Panc1 (cell line): ENCODE measurements at regions not wholly inside any gene's neighbourhood (a gene's known extent, or its start where the extent isn't known, plus 50 kb on each side); places are given as distances from the start of the nearest gene placed in this dataset.

Experiments used
- ATAC-seq: fragments of 200-7000 bp; cut with Tn5 transposase; 2 replicates; pipeline ENCODE4 v1.9.1; 2020; ENCODE audit warnings: mild to moderate bottlenecking, moderate library complexity
- BruUV-seq: library from RNA; stranded (reverse); fragments of 400-500 nt; replicated peaks from 2 replicates; lab custom pipeline; 2021; lab: Mats Ljungman, UMichigan
- CTCF ChIA-PET: fragments of 300-600 bp; sonication (Branson Sonifier 250); formaldehyde crosslinking; loops from one replicate; lab custom pipeline; 2022; ENCODE audit warnings: antibody characterized with exemption; lab: Charles Lee
- POLR2A ChIA-PET: fragments of 300-600 bp; sonication (Branson Sonifier 250); formaldehyde crosslinking; loops from one replicate; lab custom pipeline; 2022; ENCODE audit warnings: antibody characterized with exemption; lab: Charles Lee
- DNase-seq: peaks from one replicate; pipeline ENCODE4 v3.0.0-alpha.2; 2010; ENCODE audit warnings: low read depth, low spot score
- H3K27ac ChIP-seq: 2 replicates; pipeline ENCODE4 v1.5.1; 2011; ENCODE audit warnings: mild to moderate bottlenecking, low read length, inconsistent platforms
- H3K27me3 ChIP-seq: fragments of 200-500 bp; sonication (Bioruptor generic); 2 replicates; pipeline ENCODE4 v1.6.0; 2014; ENCODE audit warnings: low read length, inconsistent platforms; ENCODE audit not compliant: control insufficient read depth, insufficient read depth
- H3K36me3 ChIP-seq: fragments of 200-500 bp; sonication (Bioruptor generic); 2 replicates; pipeline ENCODE4 v1.5.1; 2014; ENCODE audit warnings: inconsistent platforms, mild to moderate bottlenecking, low read length, moderate library complexity; ENCODE audit not compliant: control insufficient read depth, insufficient read depth
- H3K4me1 ChIP-seq: 2 replicates; pipeline ENCODE4 v1.5.1; 2011; ENCODE audit warnings: inconsistent platforms, mild to moderate bottlenecking, low read length, moderate library complexity; ENCODE audit not compliant: control insufficient read depth, insufficient read depth
- H3K4me3 ChIP-seq, 2 experiments: 2 replicates each; pipeline ENCODE4 v1.5.1; 2011 to 2012; ENCODE audit warnings: low read depth in 2 of 2, low read length in 2 of 2, mild to moderate bottlenecking in 2 of 2, inconsistent platforms in 1 of 2, moderate library complexity in 1 of 2
- H3K9me3 ChIP-seq: fragments of 200-500 bp; sonication (Bioruptor generic); 2 replicates; pipeline ENCODE4 v1.5.1; 2014; ENCODE audit warnings: low read depth, mild to moderate bottlenecking, inconsistent platforms, low read length, moderate library complexity; ENCODE audit not compliant: control insufficient read depth, insufficient read depth
- CTCF ChIP-seq: fragments of 450-650 bp; IDR thresholded peaks from 2 replicates; pipeline ENCODE4 v1.5.1; 2017; ENCODE audit warnings: mild to moderate bottlenecking
- POLR2AphosphoS5 ChIP-seq: IDR thresholded peaks from 2 replicates; pipeline ENCODE4 v1.6.1; 2012; ENCODE audit warnings: mild to moderate bottlenecking, low read depth, low read length, moderate library complexity
- SIN3A ChIP-seq: IDR thresholded peaks from 2 replicates; pipeline ENCODE4 v1.6.1; 2012; ENCODE audit warnings: low read depth, mild to moderate bottlenecking, low read length, moderate library complexity, borderline replicate concordance; ENCODE audit not compliant: insufficient read depth
- TCF7L2 ChIP-seq: IDR thresholded peaks from 2 replicates; pipeline ENCODE4 v1.6.1; 2011; ENCODE audit warnings: mild to moderate bottlenecking, low read depth, low read length, inconsistent platforms
- in situ Hi-C: cut with HindIII; loops from 2 replicates; pipeline ENCODE4 v1.10.0; 2016; ENCODE audit warnings: low sequenced_read_pairs, low pct_unique_long_range_greater_than_20kb
- intact Hi-C: fragments of 100-400 bp; cut with micrococcal nuclease; formaldehyde crosslinking; loops from one replicate; pipeline ENCODE4 v1.10.0; 2022; ENCODE audit not compliant: unreplicated experiment
- TF ChIP-seq, protein P1 (sequence below), 2 experiments: IDR thresholded peaks; 2 replicates each; pipeline ENCODE4 v1.6.1; 2011 to 2012; ENCODE audit warnings: low read depth in 2 of 2, control low read depth in 1 of 2, low read length in 1 of 2, mild to moderate bottlenecking in 1 of 2, moderate library complexity in 1 of 2; ENCODE audit not compliant: insufficient read depth in 1 of 2

- no peak for ATAC-seq
- CTCF ChIA-PET = no interaction called here
Measured at GRCh38 chr20:57878786-57879424, 169.1 kb upstream of the PMEPA1 start.

DNA sequence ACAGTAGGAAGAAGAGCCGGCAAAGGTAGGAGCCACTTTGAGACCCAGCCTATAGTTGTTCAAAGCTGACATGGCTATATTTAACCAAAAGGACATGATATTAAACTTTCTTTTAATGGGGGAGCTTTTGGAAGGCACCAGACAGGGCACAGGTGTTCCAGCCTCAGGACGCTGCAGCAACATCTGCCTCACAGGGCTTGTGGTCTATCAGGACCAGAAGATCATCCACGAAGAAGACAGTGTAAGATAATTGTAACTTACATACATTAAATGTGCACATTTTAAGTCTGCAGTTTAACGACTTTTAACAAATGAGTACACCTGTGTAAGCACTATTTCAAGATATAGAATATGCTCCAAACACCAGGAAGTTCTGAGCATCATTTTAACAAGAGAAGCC, 168.2 kb upstream of the PMEPA1 start:
- Histone ChIP-seq H3K4me3 (no peak overlapping the region), H3K27me3 (no peaks in the 10 kb centered on the region), H3K9me3 (no peaks in the 10 kb centered on the region), H3K27ac (no peak overlapping the region), H3K36me3 (no peaks in the 10 kb centered on the region), H3K4me1 (no peaks in the 10 kb centered on the region)
- ChIA-PET CTCF (no interaction called here), POLR2A (no interaction called here)
- ATAC-seq = no peak
- BruUV-seq = no TSS peak
- in situ Hi-C loops (no loop called here), intact Hi-C loops (no loop called here)
- no peak for DNase-seq
- TF ChIP-seq TCF7L2 = no peak
- no peak for TF ChIP-seq CTCF
- TF ChIP-seq, protein P1, sequence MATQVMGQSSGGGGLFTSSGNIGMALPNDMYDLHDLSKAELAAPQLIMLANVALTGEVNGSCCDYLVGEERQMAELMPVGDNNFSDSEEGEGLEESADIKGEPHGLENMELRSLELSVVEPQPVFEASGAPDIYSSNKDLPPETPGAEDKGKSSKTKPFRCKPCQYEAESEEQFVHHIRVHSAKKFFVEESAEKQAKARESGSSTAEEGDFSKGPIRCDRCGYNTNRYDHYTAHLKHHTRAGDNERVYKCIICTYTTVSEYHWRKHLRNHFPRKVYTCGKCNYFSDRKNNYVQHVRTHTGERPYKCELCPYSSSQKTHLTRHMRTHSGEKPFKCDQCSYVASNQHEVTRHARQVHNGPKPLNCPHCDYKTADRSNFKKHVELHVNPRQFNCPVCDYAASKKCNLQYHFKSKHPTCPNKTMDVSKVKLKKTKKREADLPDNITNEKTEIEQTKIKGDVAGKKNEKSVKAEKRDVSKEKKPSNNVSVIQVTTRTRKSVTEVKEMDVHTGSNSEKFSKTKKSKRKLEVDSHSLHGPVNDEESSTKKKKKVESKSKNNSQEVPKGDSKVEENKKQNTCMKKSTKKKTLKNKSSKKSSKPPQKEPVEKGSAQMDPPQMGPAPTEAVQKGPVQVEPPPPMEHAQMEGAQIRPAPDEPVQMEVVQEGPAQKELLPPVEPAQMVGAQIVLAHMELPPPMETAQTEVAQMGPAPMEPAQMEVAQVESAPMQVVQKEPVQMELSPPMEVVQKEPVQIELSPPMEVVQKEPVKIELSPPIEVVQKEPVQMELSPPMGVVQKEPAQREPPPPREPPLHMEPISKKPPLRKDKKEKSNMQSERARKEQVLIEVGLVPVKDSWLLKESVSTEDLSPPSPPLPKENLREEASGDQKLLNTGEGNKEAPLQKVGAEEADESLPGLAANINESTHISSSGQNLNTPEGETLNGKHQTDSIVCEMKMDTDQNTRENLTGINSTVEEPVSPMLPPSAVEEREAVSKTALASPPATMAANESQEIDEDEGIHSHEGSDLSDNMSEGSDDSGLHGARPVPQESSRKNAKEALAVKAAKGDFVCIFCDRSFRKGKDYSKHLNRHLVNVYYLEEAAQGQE (IDR thresholded peaks at IDR 0.05; ENCODE audit: insufficient read depth in 1 of 2, low read depth in 2 of 2, low read length in 1 of 2) = no peak
- no peak for TF ChIP-seq POLR2AphosphoS5
- TF ChIP-seq SIN3A = no peak

More at GRCh38 chr20:57878786-57879424, 169.1 kb upstream of the PMEPA1 start:
- Histone ChIP-seq H3K4me3 (no peak overlapping the region), H3K27me3 (no peaks in the 10 kb centered on the region), H3K36me3 (no peaks in the 10 kb centered on the region), H3K9me3 (no peaks in the 10 kb centered on the region), H3K27ac (no peak overlapping the region), H3K4me1 (no peaks in the 10 kb centered on the region)
- in situ Hi-C loops (no loop called here), intact Hi-C loops (no loop called here)
- no TSS peak for BruUV-seq
- no peak for DNase-seq
- no peak for TF ChIP-seq POLR2AphosphoS5
- TF ChIP-seq, protein P1 (IDR thresholded peaks at IDR 0.05; ENCODE audit: insufficient read depth in 1 of 2, low read depth in 2 of 2, low read length in 1 of 2) = no peak
- TF ChIP-seq CTCF = no peak
- TF ChIP-seq SIN3A = no peak
- TF ChIP-seq TCF7L2 = no peak
- POLR2A ChIA-PET = no interaction called here
